RWPE1 (cell line): ENCODE measurements at regions not wholly inside any gene's neighbourhood (a gene's known extent, or its start where the extent isn't known, plus 50 kb on each side); places are given as distances from the start of the nearest gene placed in this dataset.

Source experiments
- CTCF ChIA-PET: fragments of 350-600 bp; sonication (Branson Sonifier 250); formaldehyde crosslinking; extraction: SDS; loops from one replicate; lab custom pipeline; 2021; lab: Yijun Ruan, JAX
- POLR2A ChIA-PET: fragments of 400-600 bp; formaldehyde crosslinking; extraction: SDS; loops from one replicate; lab custom pipeline; 2020; ENCODE audit warnings: antibody characterized with exemption; ENCODE audit not compliant: low non-redundant PET; lab: Yijun Ruan, JAX
- DNase-seq: peaks from one replicate; pipeline ENCODE4 v3.0.0; 2012; ENCODE audit warnings: low spot score
- H3K27ac ChIP-seq: fragments of 450-650 bp; 2 replicates; pipeline ENCODE4 v1.5.1; 2017
- TF ChIP-seq, protein P1 (sequence below): fragments of 450-650 bp; conservative IDR thresholded peaks from 2 replicates; pipeline ENCODE4 v1.5.1; 2017; ENCODE audit warnings: low read depth, mild to moderate bottlenecking

DNA sequence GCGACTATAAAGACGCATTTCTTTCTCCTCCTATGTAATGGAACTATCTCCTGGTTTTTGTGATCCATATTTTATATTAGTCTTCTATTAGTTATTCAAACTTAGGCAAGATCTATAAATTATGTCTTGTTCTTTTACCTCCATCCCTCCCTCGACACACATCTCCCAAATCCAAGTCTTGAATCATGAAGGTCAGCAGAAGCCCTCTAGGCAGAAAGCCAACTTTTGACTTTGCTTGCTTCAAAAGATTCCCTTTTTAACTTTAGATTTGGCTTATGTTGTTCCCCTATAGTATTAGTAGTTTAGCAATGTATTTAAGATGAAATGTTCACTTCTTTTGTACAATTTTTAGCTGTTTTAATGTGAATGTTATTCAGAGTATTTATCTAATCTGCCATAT lies 689.8 kb downstream of the SLC6A15 start:
- CTCF ChIA-PET, result no interaction called here
- POLR2A ChIA-PET, result no interaction called here
- no peak for DNase-seq
- no peak overlapping the region for H3K27ac ChIP-seq
- TF ChIP-seq, protein P1, sequence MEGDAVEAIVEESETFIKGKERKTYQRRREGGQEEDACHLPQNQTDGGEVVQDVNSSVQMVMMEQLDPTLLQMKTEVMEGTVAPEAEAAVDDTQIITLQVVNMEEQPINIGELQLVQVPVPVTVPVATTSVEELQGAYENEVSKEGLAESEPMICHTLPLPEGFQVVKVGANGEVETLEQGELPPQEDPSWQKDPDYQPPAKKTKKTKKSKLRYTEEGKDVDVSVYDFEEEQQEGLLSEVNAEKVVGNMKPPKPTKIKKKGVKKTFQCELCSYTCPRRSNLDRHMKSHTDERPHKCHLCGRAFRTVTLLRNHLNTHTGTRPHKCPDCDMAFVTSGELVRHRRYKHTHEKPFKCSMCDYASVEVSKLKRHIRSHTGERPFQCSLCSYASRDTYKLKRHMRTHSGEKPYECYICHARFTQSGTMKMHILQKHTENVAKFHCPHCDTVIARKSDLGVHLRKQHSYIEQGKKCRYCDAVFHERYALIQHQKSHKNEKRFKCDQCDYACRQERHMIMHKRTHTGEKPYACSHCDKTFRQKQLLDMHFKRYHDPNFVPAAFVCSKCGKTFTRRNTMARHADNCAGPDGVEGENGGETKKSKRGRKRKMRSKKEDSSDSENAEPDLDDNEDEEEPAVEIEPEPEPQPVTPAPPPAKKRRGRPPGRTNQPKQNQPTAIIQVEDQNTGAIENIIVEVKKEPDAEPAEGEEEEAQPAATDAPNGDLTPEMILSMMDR, result no peak

DNA sequence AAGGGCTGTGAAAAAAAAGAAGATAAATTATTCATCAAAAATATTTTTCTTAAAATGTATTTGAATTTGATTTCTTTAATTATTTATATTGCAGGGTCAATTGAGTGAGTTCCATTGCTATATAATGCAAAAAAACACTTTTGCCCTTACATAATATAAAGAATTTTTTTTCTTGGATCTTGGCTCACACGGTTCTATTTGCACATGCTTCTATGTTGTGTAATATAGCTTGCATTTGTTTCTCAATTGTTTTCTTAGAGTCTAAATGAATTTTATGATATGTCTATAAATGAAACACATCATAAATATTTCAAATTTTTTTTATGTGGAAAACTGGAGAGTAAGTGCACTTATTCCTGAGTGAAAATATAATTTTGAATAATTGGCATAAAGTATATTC lies 694.2 kb downstream of the SLC6A15 start:
- no peak for DNase-seq
- H3K27ac ChIP-seq, result no peak overlapping the region
- ChIA-PET CTCF (no interaction called here), POLR2A (no interaction called here)
- TF ChIP-seq, protein P1, result no peak

DNA sequence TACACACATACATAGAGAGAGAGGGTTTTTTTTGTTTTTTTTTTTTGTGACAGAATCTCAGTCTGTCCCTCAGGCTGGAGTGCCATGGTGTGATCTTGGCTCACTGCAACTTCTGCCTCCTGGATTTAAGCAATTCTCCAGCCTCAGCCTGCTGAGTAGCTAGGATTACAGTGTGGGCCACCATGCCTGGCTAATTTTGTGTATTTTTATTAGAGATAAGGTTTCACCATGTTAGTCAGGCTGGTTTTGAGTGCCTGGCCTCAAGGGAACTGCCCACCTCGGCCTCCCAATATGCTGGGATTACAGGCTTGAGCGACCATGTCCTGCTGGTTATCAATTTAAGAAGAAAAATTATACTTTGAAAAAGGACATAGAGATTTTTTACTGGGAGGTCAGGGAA lies 710.6 kb downstream of the SLC6A15 start:
- CTCF ChIA-PET, result no interaction called here

DNA sequence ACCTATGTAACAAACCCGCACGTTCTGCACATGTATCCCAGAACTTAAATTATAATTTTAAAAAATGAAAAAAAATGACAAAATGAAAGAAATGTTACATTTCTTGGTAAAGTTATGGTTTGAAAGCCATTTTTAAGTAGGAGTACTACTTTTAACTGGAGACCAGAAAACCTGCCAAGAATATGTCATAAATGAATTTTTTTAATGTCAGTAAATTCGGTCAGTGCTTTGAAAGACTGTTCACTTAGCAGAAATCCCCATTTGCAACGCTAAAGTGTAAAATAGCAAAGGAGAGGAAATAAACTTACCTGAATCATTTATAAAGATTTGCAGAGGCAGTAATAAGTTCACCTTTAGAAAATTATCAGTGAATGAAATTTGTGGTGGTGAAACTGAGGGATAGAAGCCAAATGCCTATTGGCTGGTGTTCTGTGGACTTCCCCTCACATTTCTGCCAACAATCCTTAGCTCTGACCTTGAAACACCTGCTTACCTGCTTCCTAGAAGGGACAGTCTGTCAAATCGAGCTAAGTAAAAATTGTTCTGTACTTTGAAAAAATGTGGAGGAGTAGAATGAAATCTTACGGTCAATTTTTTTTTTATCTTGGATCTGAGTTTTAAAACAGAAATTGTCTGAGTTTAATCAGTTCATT lies 714.2 kb downstream of the SLC6A15 start:
- POLR2A ChIA-PET, result no interaction called here
- CTCF ChIA-PET, result no interaction called here
- no peak for DNase-seq
- TF ChIP-seq, protein P1, result no peak
- H3K27ac ChIP-seq, result no peak overlapping the region

More for the DNA sequence above, 710.6 kb downstream of the SLC6A15 start:
- no peak for DNase-seq
- TF ChIP-seq, protein P1, result no peak
- POLR2A ChIA-PET, result no interaction called here
- H3K27ac ChIP-seq, result no peak overlapping the region

DNA sequence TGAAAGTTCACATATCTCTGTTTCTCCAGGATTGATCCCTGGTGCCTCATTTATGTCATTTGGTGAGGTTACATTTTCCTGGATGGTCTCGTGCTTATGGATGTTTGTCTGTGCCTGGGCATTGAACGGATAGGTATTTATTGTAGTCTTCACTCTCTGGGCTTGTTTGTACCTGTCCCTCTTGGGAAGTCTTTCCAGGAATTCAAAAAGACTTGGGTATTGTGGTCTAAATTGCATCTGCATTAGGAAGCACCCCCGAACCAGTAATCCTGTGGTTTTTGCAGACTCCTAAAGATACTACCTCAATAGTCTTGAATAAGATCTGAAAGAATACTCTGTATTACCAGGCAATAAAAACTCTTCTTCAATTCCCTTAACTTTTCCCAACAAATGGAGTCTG lies 720.8 kb downstream of the SLC6A15 start:
- ChIA-PET POLR2A (no interaction called here), CTCF (no interaction called here)
- DNase-seq, result no peak
- TF ChIP-seq, protein P1, result no peak
- H3K27ac ChIP-seq, result no peak overlapping the region

DNA sequence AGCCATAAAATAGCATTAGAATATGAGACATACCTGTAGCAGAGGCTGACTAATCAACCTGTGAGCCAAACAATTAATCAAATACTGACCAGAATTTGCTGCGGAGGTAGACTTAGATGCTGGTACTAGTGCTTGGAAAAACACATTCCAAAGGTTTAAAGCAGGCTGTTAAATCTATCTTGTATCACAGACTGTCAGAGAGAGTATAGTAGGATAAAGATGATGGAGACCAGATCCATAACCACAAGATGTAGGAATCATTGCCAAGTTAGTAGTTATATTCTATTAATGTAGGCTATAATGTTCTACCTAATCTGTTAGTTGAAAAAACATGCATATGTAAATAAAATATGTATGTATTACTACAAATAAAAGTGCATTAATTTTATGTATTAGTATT lies 726.2 kb downstream of the SLC6A15 start:
- no peak overlapping the region for H3K27ac ChIP-seq
- ChIA-PET POLR2A (no interaction called here), CTCF (no interaction called here)
- no peak for DNase-seq
- TF ChIP-seq, protein P1, result no peak
